Endothelial cell of umbilical vein (primary cell): ENCODE measurements at regions not wholly inside any gene's neighbourhood (a gene's known extent, or its start where the extent isn't known, plus 50 kb on each side); places are given as distances from the start of the nearest gene placed in this dataset.

Source experiments
- BruUV-seq: library from RNA; stranded (reverse); fragments of 400-500 nt; replicated peaks from 2 replicates; lab custom pipeline; 2021; lab: Mats Ljungman, UMichigan
- CTCF ChIA-PET: fragments of 300-600, 350-600 bp; sonication (Branson Sonifier 250); formaldehyde crosslinking; loops from one replicate; lab custom pipeline; 2021; ENCODE audit warnings: antibody characterized with exemption, inconsistent platforms; lab: Charles Lee
- POLR2A ChIA-PET: fragments of 300-600, 350-600 bp; sonication (Branson Sonifier 250); formaldehyde crosslinking; loops from one replicate; lab custom pipeline; 2021; ENCODE audit warnings: antibody characterized with exemption, inconsistent platforms; lab: Charles Lee
- DNase-seq: peaks from one replicate; pipeline ENCODE4 v3.0.0-alpha.2; 2011; ENCODE audit warnings: low read depth, low spot score
- FAIRE-seq: peaks from 2 replicates; lab custom pipeline; 2011; peaks lifted over from hg19 to GRCh38; lab: Jason Lieb, UNC
- H2AFZ ChIP-seq: 2 replicates; pipeline ENCODE4 v1.6.0; 2012; ENCODE audit warnings: low read depth, low read length, control low read depth, inconsistent platforms
- H3K27ac ChIP-seq: 2 replicates; pipeline ENCODE4 v1.5.1; 2011; ENCODE audit warnings: low read depth, mild to moderate bottlenecking, control low read depth, low read length, moderate library complexity; ENCODE audit not compliant: insufficient read depth
- H3K27me3 ChIP-seq, 2 experiments: 2 replicates each; pipeline versions ENCODE4 v1.6.0 to v1.6.1; 2011; ENCODE audit warnings: low read length in 2 of 2, mixed read lengths in 1 of 2; ENCODE audit not compliant: control insufficient read depth in 2 of 2, insufficient read depth in 2 of 2
- H3K36me3 ChIP-seq, 2 experiments: 2 replicates in 1 of 2; 3 replicates in 1 of 2; pipeline ENCODE4 v1.5.1; 2011; ENCODE audit warnings: low read length in 2 of 2, mild to moderate bottlenecking in 1 of 2, moderate library complexity in 1 of 2; ENCODE audit not compliant: control insufficient read depth in 2 of 2, insufficient read depth in 2 of 2; ENCODE audit errors: extremely low read depth in 1 of 2
- H3K4me1 ChIP-seq: 3 replicates; pipeline ENCODE4 v1.5.1; 2011; ENCODE audit warnings: mild to moderate bottlenecking, low read length; ENCODE audit not compliant: control insufficient read depth, insufficient read depth; ENCODE audit errors: extremely low read depth
- H3K4me2 ChIP-seq: 2 replicates; pipeline ENCODE4 v1.6.1; 2011; ENCODE audit warnings: low read length, control low read depth, mixed read lengths; ENCODE audit not compliant: insufficient read depth
- H3K4me3 ChIP-seq, 3 experiments: fragments of 200-600 bp in 1 of 3; sonication (generic), shearing (Covaris generic) in 1 of 3; replicated peaks in 1 of 3; 2 replicates each; pipeline ENCODE4 v1.5.1; 2011 to 2016; ENCODE audit warnings: control low read depth in 3 of 3, low read length in 3 of 3, mild to moderate bottlenecking in 2 of 3, inconsistent platforms in 1 of 3, low read depth in 1 of 3, moderate library complexity in 1 of 3; ENCODE audit not compliant: insufficient read depth in 1 of 3
- H3K79me2 ChIP-seq: 2 replicates; pipeline ENCODE4 v1.6.0; 2012; ENCODE audit warnings: low read length, inconsistent platforms; ENCODE audit not compliant: control insufficient read depth, insufficient read depth
- H3K9ac ChIP-seq: replicated peaks from 2 replicates; pipeline ENCODE3; 2011; ENCODE audit warnings: low read length, control low read depth; ENCODE audit not compliant: insufficient read depth; ENCODE audit errors: extremely low read depth
- H3K9me1 ChIP-seq: replicated peaks from 3 replicates; pipeline ENCODE4 v1.6.0; 2011; ENCODE audit warnings: mild to moderate bottlenecking, low read length; ENCODE audit not compliant: control insufficient read depth, insufficient read depth; ENCODE audit errors: extremely low read depth
- H3K9me3 ChIP-seq: replicated peaks from 2 replicates; pipeline ENCODE4 v1.5.1; 2012; ENCODE audit warnings: low read length, inconsistent platforms; ENCODE audit not compliant: control insufficient read depth, insufficient read depth
- H4K20me1 ChIP-seq: replicated peaks from 2 replicates; pipeline ENCODE3; 2011; ENCODE audit warnings: mild to moderate bottlenecking, low read length; ENCODE audit not compliant: control insufficient read depth, insufficient read depth; ENCODE audit errors: extremely low read depth
- EZH2 ChIP-seq: IDR thresholded peaks from 2 replicates; pipeline ENCODE4 v1.6.1; 2012; ENCODE audit warnings: borderline replicate concordance, low read depth, mild to moderate bottlenecking, moderate library complexity, low read length, inconsistent platforms; ENCODE audit not compliant: severe bottlenecking
- FOS ChIP-seq: IDR thresholded peaks from 2 replicates; pipeline ENCODE4 v1.6.1; 2011; ENCODE audit warnings: mild to moderate bottlenecking, low read length, moderate library complexity, borderline replicate concordance; ENCODE audit not compliant: insufficient read depth
- GATA2 ChIP-seq: IDR thresholded peaks from 2 replicates; pipeline ENCODE4 v1.7.0; 2011; ENCODE audit warnings: low read depth, mild to moderate bottlenecking, moderate library complexity, mixed read lengths, low read length; ENCODE audit not compliant: insufficient read length, insufficient read depth
- JUN ChIP-seq: IDR thresholded peaks from 2 replicates; pipeline ENCODE4 v1.6.1; 2011; ENCODE audit warnings: borderline replicate concordance, low read depth; ENCODE audit not compliant: insufficient read length, insufficient read depth
- MAX ChIP-seq: IDR thresholded peaks from 2 replicates; pipeline ENCODE4 v1.6.1; 2011; ENCODE audit not compliant: insufficient read depth, insufficient read length
- MYC ChIP-seq: IDR thresholded peaks from one replicate; pipeline ENCODE4 v1.6.1; 2011; ENCODE audit warnings: mild to moderate bottlenecking, low read depth, low read length
- POLR2A ChIP-seq: IDR thresholded peaks from 2 replicates; pipeline ENCODE4 v1.6.1; 2012; ENCODE audit warnings: low read depth, mild to moderate bottlenecking, control low read depth, low read length
- POLR2AphosphoS5 ChIP-seq: IDR thresholded peaks from 2 replicates; pipeline ENCODE4 v1.6.1; 2012; ENCODE audit warnings: low read depth, mild to moderate bottlenecking, control low read depth, low read length, moderate library complexity; ENCODE audit not compliant: insufficient read depth
- dilution Hi-C: fragments of 300-500 bp; cut with MboI; formaldehyde crosslinking; loops from one replicate; pipeline ENCODE4 v1.15.0; 2019; ENCODE audit warnings: low sequenced_read_pairs; ENCODE audit not compliant: extremely low pct_ligation_motif_present
- intact Hi-C: fragments of 100-400 bp; cut with micrococcal nuclease; formaldehyde crosslinking; loops from one replicate; pipeline ENCODE4 v1.10.0; 2022
- TF ChIP-seq, protein P1 (sequence below), 2 donors: IDR thresholded peaks; 1 replicate in 1 of 2; 2 replicates in 1 of 2; pipeline ENCODE4 v1.5.1; 2011; ENCODE audit warnings: low read length in 2 of 2, mild to moderate bottlenecking in 2 of 2, moderate library complexity in 2 of 2, control low read depth in 1 of 2, inconsistent platforms in 1 of 2, low read depth in 1 of 2; ENCODE audit not compliant: insufficient read depth in 1 of 2; ENCODE audit errors: extremely low read depth in 1 of 2

DNA sequence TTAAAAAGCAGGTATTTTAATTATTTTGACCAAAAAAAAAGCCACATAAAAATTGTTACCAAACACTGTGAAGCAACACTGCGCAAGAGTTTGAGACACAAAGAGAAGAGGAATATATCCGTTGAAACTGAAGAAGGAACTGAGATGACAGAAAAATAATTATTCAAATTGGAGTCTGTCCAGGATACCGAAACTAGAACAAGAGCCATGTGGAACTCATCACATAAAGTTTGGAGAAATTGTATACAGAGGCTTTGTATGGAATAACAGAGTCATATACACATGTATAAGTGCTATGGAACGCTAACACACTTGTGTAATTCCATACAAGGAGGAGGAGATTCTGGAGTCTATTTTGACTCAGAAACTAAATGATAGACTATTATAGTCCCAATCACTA lies 675.1 kb upstream of the ADGRL2 start:
- H3K4me3 ChIP-seq: no peak overlapping the region
- POLR2A ChIA-PET: no interaction called here
- dilution Hi-C loops (no loop called here), intact Hi-C loops (no loop called here)
- FAIRE-seq (no peak), DNase-seq (no peak)
- BruUV-seq: no TSS peak
- H4K20me1 ChIP-seq: no peaks in the 10 kb centered on the region
- H3K4me2 ChIP-seq: no peak overlapping the region
- TF ChIP-seq POLR2A (no peak), JUN (no peak), FOS (no peak), EZH2 (no peak), MAX (no peak), GATA2 (no peak), POLR2AphosphoS5 (no peak), MYC (no peak)
- TF ChIP-seq, protein P1, sequence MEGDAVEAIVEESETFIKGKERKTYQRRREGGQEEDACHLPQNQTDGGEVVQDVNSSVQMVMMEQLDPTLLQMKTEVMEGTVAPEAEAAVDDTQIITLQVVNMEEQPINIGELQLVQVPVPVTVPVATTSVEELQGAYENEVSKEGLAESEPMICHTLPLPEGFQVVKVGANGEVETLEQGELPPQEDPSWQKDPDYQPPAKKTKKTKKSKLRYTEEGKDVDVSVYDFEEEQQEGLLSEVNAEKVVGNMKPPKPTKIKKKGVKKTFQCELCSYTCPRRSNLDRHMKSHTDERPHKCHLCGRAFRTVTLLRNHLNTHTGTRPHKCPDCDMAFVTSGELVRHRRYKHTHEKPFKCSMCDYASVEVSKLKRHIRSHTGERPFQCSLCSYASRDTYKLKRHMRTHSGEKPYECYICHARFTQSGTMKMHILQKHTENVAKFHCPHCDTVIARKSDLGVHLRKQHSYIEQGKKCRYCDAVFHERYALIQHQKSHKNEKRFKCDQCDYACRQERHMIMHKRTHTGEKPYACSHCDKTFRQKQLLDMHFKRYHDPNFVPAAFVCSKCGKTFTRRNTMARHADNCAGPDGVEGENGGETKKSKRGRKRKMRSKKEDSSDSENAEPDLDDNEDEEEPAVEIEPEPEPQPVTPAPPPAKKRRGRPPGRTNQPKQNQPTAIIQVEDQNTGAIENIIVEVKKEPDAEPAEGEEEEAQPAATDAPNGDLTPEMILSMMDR (IDR thresholded peaks at IDR 0.05; ENCODE audit: extremely low read depth in 1 of 2, insufficient read depth in 1 of 2, low read depth in 1 of 2, low read length in 2 of 2): no peak
- H3K27me3 ChIP-seq: no peaks in the 10 kb centered on the region
- no peaks in the 10 kb centered on the region for H3K9me1 ChIP-seq
- CTCF ChIA-PET: no interaction called here
- no peaks in the 10 kb centered on the region for H3K79me2 ChIP-seq
- H3K4me1 ChIP-seq: peaks cover 7% of the 10 kb centered on the region
- H3K27ac ChIP-seq: no peak overlapping the region
- no peak overlapping the region for H2AFZ ChIP-seq
- H3K9ac ChIP-seq: no peak overlapping the region
- H3K36me3 ChIP-seq: no peaks in the 10 kb centered on the region
- no peaks in the 10 kb centered on the region for H3K9me3 ChIP-seq
